Body of pancreas (tissue), 4 donors: ENCODE measurements at regions not wholly inside any gene's neighbourhood (a gene's known extent, or its start where the extent isn't known, plus 50 kb on each side); places are given as distances from the start of the nearest gene placed in this dataset.

Experiments
- ATAC-seq: fragments of 150-250 bp; one replicate; pipeline ENCODE4 v1.9.1; 2016
- DNase-seq, 4 donors: peaks; one replicate each; pipeline ENCODE4 v3.0.0-alpha.2; 2019
- H3K27ac ChIP-seq, 4 donors: fragments of 200-600 bp; sonication (generic); 1 replicate in 3 of 4; 2 replicates in 1 of 4; pipeline versions ENCODE4 v1.5.1 to v1.6.1; 2016 to 2019; ENCODE audit warnings: mild to moderate bottlenecking in 1 of 4, mixed read lengths in 1 of 4, moderate library complexity in 1 of 4
- H3K27me3 ChIP-seq, 2 donors: fragments of 200-600 bp; sonication (generic); one replicate each; pipeline ENCODE4 v1.6.0; 2016; ENCODE audit warnings: mild to moderate bottlenecking in 1 of 2
- H3K36me3 ChIP-seq, 2 donors: fragments of 200-600 bp; sonication (generic); replicated peaks in 1 of 2; 2 replicates each; pipeline ENCODE4 v1.5.1; 2016; ENCODE audit warnings: low read depth in 2 of 2; ENCODE audit not compliant: insufficient read depth in 1 of 2
- H3K4me1 ChIP-seq: fragments of 200-600 bp; sonication (generic); one replicate; pipeline ENCODE4 v1.6.0; 2016
- H3K4me3 ChIP-seq, 2 donors: fragments of 200-600 bp; sonication (generic); 1 replicate in 1 of 2; 2 replicates in 1 of 2; pipeline ENCODE4 v1.5.1; 2016 to 2019
- H3K9me3 ChIP-seq, 3 donors: fragments of 200-600 bp; sonication (generic); 1 replicate in 2 of 3; 2 replicates in 1 of 3; pipeline ENCODE4 v1.5.1; 2016
- CTCF ChIP-seq, 7 experiments: fragments of 450-650 bp in 4 of 7; fragments of 200-600 bp in 3 of 7; sonication (generic) in 3 of 7; IDR thresholded peaks; one replicate each; pipeline ENCODE4 v1.5.1; 2016 to 2019; ENCODE audit warnings: antibody characterized with exemption in 7 of 7
- POLR2A ChIP-seq, 3 donors: fragments of 450-650 bp; IDR thresholded peaks; one replicate each; pipeline ENCODE4 v1.6.1; 2016; ENCODE audit warnings: antibody characterized with exemption in 3 of 3, mild to moderate bottlenecking in 2 of 3
- WGBS, 2 donors: methylation state at CpG; one replicate each; pipeline ENCODE4 v1.1.5; 2017; 5-methylcytosine and 5-hydroxymethylcytosine counted together
- intact Hi-C: fragments of 100-400 bp; cut with DNase I; formaldehyde crosslinking; loops from one replicate; pipeline ENCODE4 v1.15.1; 2023

- Histone ChIP-seq H3K36me3 (no peaks in the 10 kb centered on the region), H3K4me3 (no peak overlapping the region), H3K27me3 (no peaks in the 10 kb centered on the region), H3K27ac (no peak overlapping the region), H3K9me3 (no peaks in the 10 kb centered on the region), H3K4me1 (no peaks in the 10 kb centered on the region)
- intact Hi-C loops = no loop called here
- WGBS, 2 donors = 62 to 68% methylated on average over 4 of the region's 4 CpGs
- no peak for DNase-seq
- no peak for ATAC-seq
- TF ChIP-seq POLR2A (IDR thresholded peaks at IDR 0.05) (no peak), CTCF (IDR thresholded peaks at IDR 0.05) (no peak)
Observed at GRCh38 chrX:82058728-82059127, 856.8 kb downstream of the SH3BGRL start.

GRCh38 chrX:82070948-82071347 lies 869.0 kb downstream of the SH3BGRL start:
- Histone ChIP-seq H3K27me3 (no peaks in the 10 kb centered on the region), H3K36me3 (no peaks in the 10 kb centered on the region), H3K9me3 (no peaks in the 10 kb centered on the region), H3K27ac (no peak overlapping the region), H3K4me3 (no peak overlapping the region), H3K4me1 (no peaks in the 10 kb centered on the region)
- 47 to 70% methylated on average over 1 of the region's 1 CpG for WGBS, 2 donors
- ATAC-seq (no peak), DNase-seq (no peak)
- TF ChIP-seq POLR2A (IDR thresholded peaks at IDR 0.05) = no peak
- no peak for TF ChIP-seq CTCF (IDR thresholded peaks at IDR 0.05)
- intact Hi-C loops = no loop called here

- no peak for TF ChIP-seq POLR2A (IDR thresholded peaks at IDR 0.05)
- peak in 1 of 7 experiments; percentile 6 for TF ChIP-seq CTCF (IDR thresholded peaks at IDR 0.05)
- 0 to 7% methylated on average over 1 of the region's 1 CpG for WGBS, 2 donors
- Histone ChIP-seq H3K9me3 (no peaks in the 10 kb centered on the region), H3K4me3 (no peak overlapping the region), H3K36me3 (no peaks in the 10 kb centered on the region), H3K27ac (no peak overlapping the region), H3K27me3 (no peaks in the 10 kb centered on the region), H3K4me1 (no peaks in the 10 kb centered on the region)
- DNase-seq = no peak
- intact Hi-C loops = no loop called here
- ATAC-seq = no peak
Observed at GRCh38 chrX:82081027-82081426, 879.1 kb downstream of the SH3BGRL start.

- intact Hi-C loops = no loop called here
- Histone ChIP-seq H3K36me3 (no peaks in the 10 kb centered on the region), H3K4me1 (no peaks in the 10 kb centered on the region), H3K4me3 (no peak overlapping the region), H3K27ac (no peak overlapping the region), H3K9me3 (no peaks in the 10 kb centered on the region), H3K27me3 (no peaks in the 10 kb centered on the region)
- DNase-seq (peak; percentile 12 to 30 (median 16)), ATAC-seq (peak; percentile 72)
- WGBS, 2 donors = 4 to 15% methylated on average over 3 of the region's 3 CpGs
- TF ChIP-seq CTCF (IDR thresholded peaks at IDR 0.05) (no peak), POLR2A (IDR thresholded peaks at IDR 0.05) (no peak)
Observed at GRCh38 chrX:82087699-82088098, 885.8 kb downstream of the SH3BGRL start.

GRCh38 chrX:82092307-82092706 lies 890.4 kb downstream of the SH3BGRL start:
- DNase-seq (no peak), ATAC-seq (no peak)
- H3K36me3 ChIP-seq = no peaks in the 10 kb centered on the region
- no peaks in the 10 kb centered on the region for H3K9me3 ChIP-seq
- intact Hi-C loops = no loop called here
- no peak overlapping the region for H3K4me3 ChIP-seq
- no peaks in the 10 kb centered on the region for H3K27me3 ChIP-seq
- TF ChIP-seq POLR2A (IDR thresholded peaks at IDR 0.05) = no peak
- TF ChIP-seq CTCF (IDR thresholded peaks at IDR 0.05) = no peak
- H3K4me1 ChIP-seq = no peaks in the 10 kb centered on the region
- no peak overlapping the region for H3K27ac ChIP-seq
- WGBS, 2 donors = 67 to 100% methylated on average over 1 of the region's 1 CpG
